ENCODE measurements at regions not wholly inside any gene's neighbourhood (a gene's known extent, or its start where the extent isn't known, plus 50 kb on each side); places are given as distances from the start of the nearest gene placed in this dataset.

DNA sequence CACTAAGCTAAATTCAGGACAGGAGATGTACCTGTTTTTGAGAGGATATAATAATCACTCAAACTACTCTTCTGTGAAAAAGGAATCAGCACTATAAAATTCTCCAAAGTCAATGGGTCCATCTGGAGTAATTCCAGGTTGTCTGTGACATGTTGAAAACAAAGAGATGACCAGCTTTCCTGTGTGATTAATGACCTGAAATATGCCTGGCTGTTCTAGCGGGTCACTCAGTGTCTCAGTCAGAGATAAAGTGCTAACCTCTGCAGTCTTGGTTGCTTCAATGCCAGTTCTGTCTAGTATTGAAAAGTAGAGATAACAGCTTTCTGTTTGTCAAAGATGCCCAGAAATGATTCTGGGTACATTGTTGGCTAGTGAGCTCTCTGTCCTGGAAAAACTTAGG lies 722.6 kb upstream of the TENM4 start:
- no peaks in the 10 kb centered on the region for H3K36me3 Mint-ChIP-seq (ENCODE audit: low read depth)
- no peak overlapping the region for H3K4me3 Mint-ChIP-seq
- no peaks in the 10 kb centered on the region for H3K9me3 Mint-ChIP-seq

DNA sequence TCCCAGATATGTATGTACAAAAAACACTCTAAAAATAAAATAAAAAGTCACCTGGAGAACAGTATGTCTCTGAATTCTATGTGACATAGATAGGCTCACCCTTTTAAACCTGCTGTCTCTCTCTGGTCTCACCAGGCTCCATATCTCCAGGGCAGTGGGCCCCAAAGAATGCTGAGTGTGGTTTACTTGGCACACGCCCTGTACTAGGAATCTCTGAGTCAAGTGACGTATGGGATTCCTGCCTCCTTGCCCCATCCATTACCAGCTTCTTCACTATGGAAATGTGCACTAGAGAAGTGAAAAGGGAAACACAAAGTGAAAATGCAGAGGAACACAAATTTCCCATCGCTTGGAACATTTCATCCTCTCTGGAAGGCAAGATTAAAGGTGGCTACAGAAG lies 722.2 kb upstream of the TENM4 start:
- Mint-ChIP-seq H3K27ac (no peak overlapping the region), H3K4me1 (ENCODE audit: low read depth) (no peaks in the 10 kb centered on the region), H3K36me3 (ENCODE audit: low read depth) (no peaks in the 10 kb centered on the region), H3K9me3 (no peaks in the 10 kb centered on the region), H3K4me3 (no peak overlapping the region), H3K27me3 (ENCODE audit: low read depth) (no peaks in the 10 kb centered on the region)

More for the DNA sequence above, 722.6 kb upstream of the TENM4 start:
- Mint-ChIP-seq H3K27me3 (ENCODE audit: low read depth) (no peaks in the 10 kb centered on the region), H3K27ac (no peak overlapping the region), H3K4me1 (ENCODE audit: low read depth) (no peaks in the 10 kb centered on the region)

DNA sequence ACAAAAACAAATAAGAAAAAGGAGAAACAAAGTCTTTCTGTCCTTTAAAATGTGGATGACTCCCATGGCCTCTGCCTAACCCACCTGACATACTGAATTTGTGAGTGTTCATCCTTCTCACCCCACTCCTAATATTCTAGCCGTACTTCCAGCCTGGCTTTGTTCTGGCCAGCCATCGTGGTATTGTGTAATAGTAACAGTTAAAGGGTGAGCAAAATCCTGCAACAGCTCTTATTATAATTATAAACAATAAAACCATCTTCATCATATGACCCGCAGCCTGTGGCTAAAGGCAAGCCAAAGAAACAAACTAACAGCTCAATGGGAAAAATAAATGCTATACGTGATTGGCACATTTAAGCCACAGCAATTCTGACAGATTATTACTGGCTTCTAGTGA lies 721.6 kb upstream of the TENM4 start:
- H3K4me1 Mint-ChIP-seq (ENCODE audit: low read depth), result no peaks in the 10 kb centered on the region
- H3K27ac Mint-ChIP-seq, result no peak overlapping the region
- H3K27me3 Mint-ChIP-seq (ENCODE audit: low read depth), result no peaks in the 10 kb centered on the region
- H3K9me3 Mint-ChIP-seq, result no peaks in the 10 kb centered on the region
- no peak overlapping the region for H3K4me3 Mint-ChIP-seq
- no peaks in the 10 kb centered on the region for H3K36me3 Mint-ChIP-seq (ENCODE audit: low read depth)

DNA sequence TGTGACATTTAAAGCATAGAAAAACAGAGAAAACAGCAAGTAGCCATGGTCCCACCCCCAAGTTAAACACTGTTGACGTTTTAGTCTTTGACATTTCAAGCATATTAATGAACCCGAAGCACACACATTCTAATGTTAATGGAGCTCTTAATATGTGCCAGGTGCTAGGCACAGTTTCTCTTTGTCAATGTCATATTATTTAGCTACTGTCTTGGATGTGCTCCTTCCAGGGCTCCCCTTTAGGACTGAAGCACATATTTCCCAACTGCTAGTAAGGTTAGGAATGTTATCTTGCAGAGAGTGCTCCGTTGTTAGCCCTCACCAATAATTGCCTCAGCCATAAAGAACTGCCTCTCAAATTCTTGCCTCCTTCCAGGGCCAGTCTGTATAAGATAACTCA lies 716.6 kb upstream of the TENM4 start:
- Mint-ChIP-seq H3K9me3 (no peaks in the 10 kb centered on the region), H3K4me3 (no peak overlapping the region), H3K36me3 (ENCODE audit: low read depth) (no peaks in the 10 kb centered on the region), H3K4me1 (ENCODE audit: low read depth) (no peaks in the 10 kb centered on the region), H3K27ac (no peak overlapping the region), H3K27me3 (ENCODE audit: low read depth) (no peaks in the 10 kb centered on the region)

DNA sequence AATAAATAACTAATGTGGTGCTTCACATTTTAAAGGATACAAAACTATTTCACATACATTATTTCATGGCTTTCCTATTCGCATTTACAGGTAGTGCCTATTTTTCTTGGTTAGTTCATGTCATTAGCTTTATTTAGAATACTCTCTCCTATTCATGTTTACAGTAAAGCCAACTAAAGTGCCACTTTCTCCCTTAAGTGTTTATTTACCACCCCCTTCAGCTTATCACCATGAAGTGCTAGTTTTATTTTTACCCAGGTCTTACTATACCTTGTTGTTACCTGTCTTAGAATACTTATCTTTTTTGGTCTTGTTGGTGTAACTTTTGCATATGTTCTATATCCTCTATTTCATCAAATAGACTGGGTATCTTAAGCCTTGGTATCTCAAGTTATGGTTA lies 715.2 kb upstream of the TENM4 start:
- no peak overlapping the region for H3K27ac Mint-ChIP-seq
- H3K27me3 Mint-ChIP-seq (ENCODE audit: low read depth), result no peaks in the 10 kb centered on the region
- no peaks in the 10 kb centered on the region for H3K9me3 Mint-ChIP-seq
- no peaks in the 10 kb centered on the region for H3K36me3 Mint-ChIP-seq (ENCODE audit: low read depth)
- no peaks in the 10 kb centered on the region for H3K4me1 Mint-ChIP-seq (ENCODE audit: low read depth)
- H3K4me3 Mint-ChIP-seq, result no peak overlapping the region

DNA sequence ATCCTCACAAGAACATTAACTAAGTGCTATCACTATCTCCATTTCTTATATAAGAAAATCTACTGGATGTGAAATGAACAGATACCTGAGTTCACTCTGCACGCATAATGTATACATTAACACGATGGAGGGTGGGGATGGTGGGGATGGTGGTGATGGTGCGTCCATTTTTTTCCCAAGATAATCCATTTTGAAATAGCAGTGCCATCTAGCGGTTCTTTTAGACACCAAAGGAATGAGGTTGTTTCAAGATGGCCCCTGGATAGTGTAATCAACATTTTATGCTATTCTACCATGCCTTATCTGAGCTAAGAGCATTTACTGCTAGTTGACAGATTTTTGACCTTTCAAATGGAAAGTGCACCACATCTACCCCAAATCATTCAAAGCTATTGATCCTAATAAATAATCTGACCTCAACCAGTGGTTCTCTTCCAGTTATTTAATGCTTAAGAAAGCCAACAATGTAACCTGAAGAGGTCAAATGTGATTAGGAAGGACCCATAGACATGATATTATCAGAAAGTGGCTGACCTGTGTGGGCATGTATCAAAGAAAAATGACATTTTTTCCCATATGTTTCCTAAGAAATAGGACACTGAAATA lies 714.7 kb upstream of the TENM4 start:
- Mint-ChIP-seq H3K36me3 (ENCODE audit: low read depth) (no peaks in the 10 kb centered on the region), H3K27me3 (ENCODE audit: low read depth) (no peaks in the 10 kb centered on the region), H3K4me3 (no peak overlapping the region), H3K27ac (no peak overlapping the region), H3K9me3 (no peaks in the 10 kb centered on the region), H3K4me1 (ENCODE audit: low read depth) (no peaks in the 10 kb centered on the region)

DNA sequence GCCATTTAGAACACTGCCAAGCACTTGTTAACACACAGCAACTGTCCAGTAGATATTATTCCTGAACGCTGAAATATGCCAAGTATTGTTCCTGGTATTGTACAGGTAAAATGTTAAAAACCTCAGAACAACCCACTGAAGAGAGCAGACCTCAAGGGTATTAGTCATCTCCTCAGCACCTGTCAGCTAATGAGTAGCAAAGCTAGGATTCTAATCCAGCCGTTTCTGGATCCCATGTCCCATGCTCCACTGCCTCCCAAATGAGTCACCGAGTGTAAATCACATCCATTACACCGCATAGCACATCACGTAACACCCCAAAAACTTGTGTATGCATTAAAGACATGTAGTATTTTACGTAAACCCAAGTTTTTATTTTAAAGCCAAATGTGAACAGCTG lies 705.4 kb upstream of the TENM4 start:
- no peaks in the 10 kb centered on the region for H3K27me3 Mint-ChIP-seq (ENCODE audit: low read depth)
- no peak overlapping the region for H3K4me3 Mint-ChIP-seq
- H3K27ac Mint-ChIP-seq, result no peak overlapping the region
- H3K36me3 Mint-ChIP-seq (ENCODE audit: low read depth), result no peaks in the 10 kb centered on the region
- H3K4me1 Mint-ChIP-seq (ENCODE audit: low read depth), result no peaks in the 10 kb centered on the region
- H3K9me3 Mint-ChIP-seq, result peaks cover 4% of the 10 kb centered on the region

DNA sequence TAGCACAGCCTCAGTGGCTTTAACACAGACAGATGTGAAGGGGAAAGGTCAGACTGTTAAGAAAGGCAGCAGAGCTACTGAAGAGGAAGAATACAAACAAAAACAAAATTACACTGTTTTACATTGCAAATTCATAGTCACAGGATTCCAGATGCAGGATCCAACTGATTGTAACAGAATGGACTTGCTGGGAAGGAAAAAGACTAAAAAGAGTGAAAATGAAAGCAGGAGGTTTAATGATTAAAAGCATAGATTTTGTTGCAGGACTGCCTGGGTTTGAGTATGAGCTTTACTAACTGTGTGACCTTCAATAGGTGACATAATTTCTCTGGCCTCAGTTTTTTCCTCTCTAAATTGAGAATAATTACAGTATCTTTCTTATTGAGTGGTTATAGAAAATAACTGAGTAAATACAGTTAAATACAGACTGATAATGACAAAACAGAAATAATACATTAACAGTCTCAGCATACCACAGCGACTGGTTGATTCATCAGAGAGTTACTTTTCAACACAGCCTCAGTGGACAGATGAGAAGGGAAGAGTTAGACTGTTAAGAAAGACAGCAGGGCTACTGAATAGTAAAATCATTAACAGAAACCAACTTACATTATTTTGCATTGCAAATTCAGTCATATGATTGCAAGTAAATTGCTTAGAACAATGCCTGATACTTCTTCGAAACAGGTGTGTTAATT lies 704.2 kb upstream of the TENM4 start:
- no peak overlapping the region for H3K4me3 Mint-ChIP-seq
- no peak overlapping the region for H3K27ac Mint-ChIP-seq
- peaks cover 5% of the 10 kb centered on the region for H3K9me3 Mint-ChIP-seq
- no peaks in the 10 kb centered on the region for H3K27me3 Mint-ChIP-seq (ENCODE audit: low read depth)
- no peaks in the 10 kb centered on the region for H3K4me1 Mint-ChIP-seq (ENCODE audit: low read depth)
- no peaks in the 10 kb centered on the region for H3K36me3 Mint-ChIP-seq (ENCODE audit: low read depth)

DNA sequence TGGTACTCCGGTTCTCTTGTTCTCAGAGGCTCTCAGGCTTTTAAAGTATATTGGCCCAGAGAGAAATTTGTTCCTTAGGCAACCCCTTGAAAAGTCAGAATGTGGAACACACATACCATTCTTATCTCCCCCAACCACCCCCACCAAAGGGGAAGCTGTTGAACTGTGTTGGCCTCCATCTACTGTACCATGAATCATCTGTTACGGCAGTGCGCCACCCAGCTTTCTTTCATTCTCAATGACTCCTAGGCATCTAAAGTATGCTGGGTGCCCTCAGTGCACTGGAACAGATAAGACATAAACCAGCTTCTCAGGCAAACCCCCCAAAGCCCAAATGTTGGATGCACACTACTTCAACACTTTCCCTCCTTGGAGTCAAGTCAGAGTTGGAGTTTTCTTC lies 696.2 kb upstream of the TENM4 start:
- Mint-ChIP-seq H3K27ac (no peak overlapping the region), H3K27me3 (ENCODE audit: low read depth) (no peaks in the 10 kb centered on the region), H3K4me3 (no peak overlapping the region), H3K9me3 (peaks cover 14% of the 10 kb centered on the region), H3K36me3 (ENCODE audit: low read depth) (no peaks in the 10 kb centered on the region), H3K4me1 (ENCODE audit: low read depth) (no peaks in the 10 kb centered on the region)

DNA sequence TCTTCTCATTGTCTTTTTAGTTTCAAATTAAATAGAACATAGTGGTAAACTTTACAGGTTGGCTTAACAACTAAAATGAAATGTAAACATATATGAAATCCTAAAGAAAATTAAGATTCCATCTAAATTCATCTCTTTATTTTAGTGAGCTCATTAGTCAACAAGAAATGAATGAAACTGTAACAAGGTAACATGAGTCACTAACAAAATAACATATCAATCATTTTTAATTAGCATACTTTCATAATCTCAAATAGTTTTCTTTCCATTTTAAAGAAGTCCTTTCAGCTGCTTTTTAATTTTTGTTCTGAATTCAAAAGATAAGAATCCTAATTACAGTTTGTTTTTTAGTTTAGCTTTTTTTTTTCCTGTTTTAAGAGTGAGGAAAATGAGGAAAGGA lies 688.6 kb upstream of the TENM4 start:
- no peaks in the 10 kb centered on the region for H3K36me3 Mint-ChIP-seq (ENCODE audit: low read depth)
- H3K27ac Mint-ChIP-seq, result no peak overlapping the region
- H3K27me3 Mint-ChIP-seq (ENCODE audit: low read depth), result no peaks in the 10 kb centered on the region
- H3K9me3 Mint-ChIP-seq, result peaks cover 5% of the 10 kb centered on the region
- no peaks in the 10 kb centered on the region for H3K4me1 Mint-ChIP-seq (ENCODE audit: low read depth)
- H3K4me3 Mint-ChIP-seq, result no peak overlapping the region

DNA sequence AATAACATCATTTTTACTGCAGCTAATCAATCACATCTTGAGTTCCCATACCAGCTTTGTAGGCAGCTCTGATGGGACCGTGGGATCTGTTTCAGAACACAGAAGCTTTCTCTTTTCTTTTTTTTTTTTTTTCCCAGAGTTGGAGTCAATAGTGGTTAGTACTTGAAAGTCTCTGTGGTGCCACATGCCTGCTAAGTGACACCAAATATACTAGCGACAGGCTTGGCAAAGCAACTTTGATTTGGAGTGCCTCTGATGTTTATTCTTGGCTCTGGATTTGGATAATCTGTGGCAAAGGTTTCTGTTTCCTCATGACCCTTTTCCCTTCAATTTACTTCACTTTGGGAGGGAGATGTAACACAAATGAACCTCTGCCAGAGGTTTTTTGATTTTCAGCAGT lies 681.4 kb upstream of the TENM4 start:
- Mint-ChIP-seq H3K4me1 (ENCODE audit: low read depth) (no peaks in the 10 kb centered on the region), H3K9me3 (peaks cover 4% of the 10 kb centered on the region), H3K27me3 (ENCODE audit: low read depth) (no peaks in the 10 kb centered on the region), H3K27ac (no peak overlapping the region), H3K36me3 (ENCODE audit: low read depth) (no peaks in the 10 kb centered on the region), H3K4me3 (no peak overlapping the region)

DNA sequence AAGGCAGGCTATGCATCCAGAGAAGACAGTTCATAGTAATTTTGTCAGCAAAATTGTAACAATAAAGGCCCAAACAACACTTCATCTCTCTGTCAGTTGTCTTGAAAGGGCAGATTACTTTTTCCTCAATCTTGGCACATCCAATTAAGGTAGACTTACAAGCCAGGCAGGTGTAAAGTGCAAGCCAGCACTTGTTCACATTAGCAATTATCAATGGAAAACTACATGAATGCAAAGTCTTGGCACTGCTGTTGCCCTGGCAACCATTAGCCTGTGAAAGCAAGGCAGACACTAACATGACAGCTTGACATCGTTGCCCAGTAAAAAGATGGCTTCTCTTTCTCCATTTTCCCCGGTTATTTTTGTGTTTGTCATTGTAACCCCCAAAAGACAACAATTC lies 677.2 kb upstream of the TENM4 start:
- no peaks in the 10 kb centered on the region for H3K36me3 Mint-ChIP-seq (ENCODE audit: low read depth)
- H3K4me1 Mint-ChIP-seq (ENCODE audit: low read depth), result no peaks in the 10 kb centered on the region
- H3K9me3 Mint-ChIP-seq, result peaks cover 13% of the 10 kb centered on the region
- no peaks in the 10 kb centered on the region for H3K27me3 Mint-ChIP-seq (ENCODE audit: low read depth)
- no peak overlapping the region for H3K27ac Mint-ChIP-seq
- H3K4me3 Mint-ChIP-seq, result no peak overlapping the region

DNA sequence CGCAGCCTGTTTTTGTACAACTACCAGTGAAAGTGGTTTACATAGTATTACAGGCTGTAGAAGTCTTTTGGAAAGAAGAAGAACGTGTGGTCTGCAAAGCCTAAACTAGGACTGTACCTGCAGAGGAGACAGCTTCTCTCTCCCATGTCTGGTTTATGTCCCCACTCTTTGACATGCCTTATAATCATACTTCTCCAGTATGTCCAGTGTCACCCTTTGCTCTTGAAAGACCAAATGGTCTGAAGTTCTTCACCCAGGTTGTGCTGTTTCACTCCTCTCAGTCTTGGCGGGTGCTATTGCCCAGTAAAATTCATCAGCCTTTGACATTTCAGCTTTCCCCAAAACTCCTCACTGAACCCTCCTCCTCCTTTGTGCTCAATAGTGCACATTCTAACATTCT lies 676.0 kb upstream of the TENM4 start:
- no peaks in the 10 kb centered on the region for H3K36me3 Mint-ChIP-seq (ENCODE audit: low read depth)
- no peaks in the 10 kb centered on the region for H3K4me1 Mint-ChIP-seq (ENCODE audit: low read depth)
- H3K27me3 Mint-ChIP-seq (ENCODE audit: low read depth), result no peaks in the 10 kb centered on the region
- no peak overlapping the region for H3K4me3 Mint-ChIP-seq
- H3K9me3 Mint-ChIP-seq, result peaks cover 15% of the 10 kb centered on the region
- H3K27ac Mint-ChIP-seq, result no peak overlapping the region

DNA sequence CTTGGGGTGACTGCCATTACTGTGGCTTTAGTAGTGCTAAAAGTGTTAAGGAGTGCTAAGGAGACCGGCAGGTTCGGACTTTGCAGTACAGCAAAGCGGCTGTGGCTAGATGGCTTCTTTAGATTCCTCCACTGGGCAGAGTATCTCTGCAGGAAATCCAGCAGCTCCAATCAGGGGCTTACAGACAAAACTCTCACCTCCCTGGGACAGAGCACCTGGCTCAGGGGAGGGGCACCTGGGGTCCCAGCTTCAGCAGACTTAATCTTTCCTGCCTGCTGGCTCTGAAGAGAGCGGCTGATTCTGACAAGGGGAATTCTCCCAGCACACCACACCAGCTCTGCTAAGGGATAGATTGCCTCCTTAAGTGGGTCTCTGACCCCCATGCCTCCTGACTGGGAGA lies 668.8 kb upstream of the TENM4 start:
- Mint-ChIP-seq H3K27ac (no peak overlapping the region), H3K9me3 (peaks cover 13% of the 10 kb centered on the region)

DNA sequence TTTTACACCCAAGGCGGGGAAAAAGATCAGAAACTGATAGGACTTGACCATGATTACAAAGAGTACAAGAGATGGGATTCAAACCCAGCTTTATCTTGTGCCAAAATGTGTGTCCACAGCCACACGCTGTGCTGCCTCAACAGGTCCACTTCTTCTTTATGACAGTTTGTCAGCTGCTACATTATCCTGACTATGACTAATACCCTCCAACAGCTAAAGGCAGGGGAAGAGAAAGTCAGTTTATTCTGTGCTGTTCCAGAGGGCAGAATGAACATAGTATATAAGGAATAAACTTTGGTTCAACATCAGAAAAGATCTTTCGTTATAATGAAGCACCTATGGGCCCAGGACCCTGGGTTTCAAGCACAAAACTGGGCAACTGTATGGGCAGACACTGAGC lies 668.2 kb upstream of the TENM4 start:
- Mint-ChIP-seq H3K36me3 (ENCODE audit: low read depth) (no peaks in the 10 kb centered on the region), H3K9me3 (peaks cover 12% of the 10 kb centered on the region), H3K27me3 (ENCODE audit: low read depth) (no peaks in the 10 kb centered on the region), H3K4me3 (no peak overlapping the region), H3K4me1 (ENCODE audit: low read depth) (no peaks in the 10 kb centered on the region), H3K27ac (no peak overlapping the region)

More for the DNA sequence above, 668.8 kb upstream of the TENM4 start:
- no peaks in the 10 kb centered on the region for H3K36me3 Mint-ChIP-seq (ENCODE audit: low read depth)
- H3K4me1 Mint-ChIP-seq (ENCODE audit: low read depth), result no peaks in the 10 kb centered on the region
- no peaks in the 10 kb centered on the region for H3K27me3 Mint-ChIP-seq (ENCODE audit: low read depth)
- H3K4me3 Mint-ChIP-seq, result no peak overlapping the region

DNA sequence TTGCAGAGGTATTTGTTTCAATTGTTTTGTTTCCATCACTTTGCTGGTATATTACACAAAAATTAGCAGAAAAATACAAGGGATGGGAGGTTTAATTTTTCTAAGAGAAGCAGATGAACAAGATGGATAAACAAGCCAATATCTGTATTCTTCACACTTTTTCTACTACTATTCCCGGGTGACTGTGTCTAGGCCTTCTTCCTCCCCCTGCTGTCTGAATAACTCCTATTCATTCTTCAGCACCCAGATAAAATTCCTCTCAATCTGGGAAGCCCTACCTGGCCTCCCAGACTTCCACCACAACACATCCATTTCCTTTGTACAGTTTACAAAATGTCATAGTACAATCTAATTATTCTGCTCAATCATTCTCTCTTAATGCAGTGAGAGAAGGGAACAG lies 666.6 kb upstream of the TENM4 start:
- Mint-ChIP-seq H3K27me3 (ENCODE audit: low read depth) (no peaks in the 10 kb centered on the region), H3K4me3 (no peak overlapping the region), H3K36me3 (ENCODE audit: low read depth) (no peaks in the 10 kb centered on the region), H3K9me3 (peaks cover 5% of the 10 kb centered on the region), H3K4me1 (ENCODE audit: low read depth) (no peaks in the 10 kb centered on the region), H3K27ac (no peak overlapping the region)
